ENCODE measurements at regions not wholly inside any gene's neighbourhood (a gene's known extent, or its start where the extent isn't known, plus 50 kb on each side); places are given as distances from the start of the nearest gene placed in this dataset.
"Not testable (repeated sequence)": the region's sequence is repeated elsewhere in the genome, so short reads cannot be mapped to it uniquely, and the experiment has no call there.

DNA sequence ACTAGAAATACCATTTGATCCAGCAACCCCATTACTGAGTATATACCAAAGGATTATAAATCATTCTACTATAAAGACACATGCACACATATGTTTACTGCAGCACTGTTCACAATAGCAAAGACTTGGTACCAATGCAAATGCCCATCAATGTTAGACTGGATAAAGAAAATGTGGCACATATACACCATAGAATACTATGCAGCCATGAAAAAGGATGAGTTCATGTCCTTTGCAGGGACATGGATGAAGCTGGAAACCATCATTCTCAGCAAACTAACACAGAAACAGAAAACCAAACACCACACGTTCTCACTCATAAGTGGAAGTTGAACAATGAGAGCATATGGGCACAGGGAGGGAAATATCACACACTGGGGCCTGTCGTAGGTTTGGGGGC is 106.0 kb downstream of the SPATA18 start:
- not testable (repeated sequence) for DNase-seq (ENCODE audit: low read depth)

DNA sequence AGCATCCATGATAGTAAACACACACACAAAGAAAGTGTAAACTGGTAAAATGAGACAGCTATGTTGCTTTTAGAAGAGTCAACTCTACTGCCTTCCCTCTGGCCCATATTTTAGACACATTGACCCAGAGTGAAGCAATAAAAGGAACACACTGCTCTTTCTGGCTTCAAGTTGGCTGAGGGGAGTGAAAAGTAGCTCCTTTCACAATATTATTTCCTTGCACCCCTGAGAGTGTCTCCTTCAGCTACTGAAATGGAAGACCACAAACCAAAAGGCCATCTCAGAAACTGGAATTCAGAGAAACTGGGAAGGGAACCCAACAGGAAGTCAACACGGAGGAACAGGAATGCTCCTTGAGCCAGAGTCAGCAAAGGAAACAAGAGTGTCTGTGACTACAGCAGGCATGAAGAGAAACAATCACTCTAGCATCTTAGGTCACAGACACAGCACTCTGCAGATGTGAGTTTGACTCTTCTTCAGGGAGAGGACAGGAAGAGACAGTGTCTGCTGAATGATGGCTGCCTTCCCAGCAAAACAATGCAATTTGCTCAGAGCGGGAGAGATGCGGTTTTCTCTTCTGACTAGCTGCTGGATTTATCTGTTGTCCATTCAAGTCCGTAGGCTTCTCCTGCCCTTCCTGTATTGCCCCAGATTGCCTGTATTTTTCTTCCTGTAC is 106.7 kb downstream of the SPATA18 start:
- no peak for DNase-seq (ENCODE audit: low read depth)

DNA sequence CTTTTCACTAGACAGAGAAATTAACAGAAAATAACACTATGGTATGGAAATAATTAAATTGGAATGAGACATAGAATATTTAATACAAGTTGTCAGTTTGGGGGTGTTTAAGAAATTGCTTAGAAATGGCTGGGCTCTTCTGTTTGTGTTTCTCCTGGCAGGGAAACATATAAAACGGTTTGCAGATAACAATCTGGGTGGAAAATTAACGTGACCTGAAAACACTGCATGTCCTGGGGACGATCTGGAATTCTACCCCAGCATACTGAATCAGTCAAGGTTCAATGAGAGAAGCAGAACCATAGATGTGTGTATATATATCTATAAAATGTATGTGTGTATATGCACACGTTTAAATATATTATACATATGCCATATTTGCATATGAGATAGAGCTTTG is 109.8 kb downstream of the SPATA18 start:
- DNase-seq (ENCODE audit: low read depth): no peak

DNA sequence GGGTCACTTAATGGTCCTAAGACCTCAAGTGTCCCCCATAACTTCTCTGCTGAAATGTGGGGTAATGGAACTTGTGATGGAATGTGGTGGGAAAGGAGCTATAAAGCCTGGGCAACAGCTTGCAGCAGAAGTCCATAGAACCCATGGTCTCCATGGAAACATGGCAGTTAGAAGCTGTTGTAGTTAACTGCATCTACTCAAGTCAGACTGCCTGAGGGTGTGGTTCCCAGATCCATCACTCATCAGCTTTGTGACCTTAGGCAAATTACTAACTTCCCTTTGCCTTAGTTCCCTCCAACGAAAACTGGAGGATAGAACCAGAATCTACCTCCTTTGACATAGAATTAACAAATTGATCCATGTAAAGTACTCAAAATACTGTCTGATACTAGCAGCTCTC is 113.0 kb downstream of the SPATA18 start:
- no peak for DNase-seq (ENCODE audit: low read depth)

DNA sequence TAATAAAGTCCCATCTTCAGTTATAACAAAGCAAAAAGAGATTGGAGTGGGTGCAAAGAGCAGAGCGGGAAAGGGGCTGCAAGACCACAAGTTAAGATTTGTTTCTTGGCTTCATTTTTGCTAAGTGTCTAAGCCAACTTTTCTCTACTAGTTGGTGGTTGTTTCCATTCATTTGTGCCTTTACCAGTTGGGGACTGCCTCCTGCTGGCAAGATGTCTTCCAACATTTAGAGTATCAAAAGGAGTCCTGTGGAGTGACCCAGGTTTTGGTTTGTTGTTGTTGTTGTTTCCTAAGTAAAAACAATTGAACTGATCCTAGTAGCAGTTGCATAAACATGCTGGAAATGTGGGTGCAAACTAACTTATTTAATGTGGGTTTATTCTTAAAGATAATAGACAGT is 121.1 kb downstream of the SPATA18 start:
- no peak for DNase-seq (ENCODE audit: low read depth)

DNA sequence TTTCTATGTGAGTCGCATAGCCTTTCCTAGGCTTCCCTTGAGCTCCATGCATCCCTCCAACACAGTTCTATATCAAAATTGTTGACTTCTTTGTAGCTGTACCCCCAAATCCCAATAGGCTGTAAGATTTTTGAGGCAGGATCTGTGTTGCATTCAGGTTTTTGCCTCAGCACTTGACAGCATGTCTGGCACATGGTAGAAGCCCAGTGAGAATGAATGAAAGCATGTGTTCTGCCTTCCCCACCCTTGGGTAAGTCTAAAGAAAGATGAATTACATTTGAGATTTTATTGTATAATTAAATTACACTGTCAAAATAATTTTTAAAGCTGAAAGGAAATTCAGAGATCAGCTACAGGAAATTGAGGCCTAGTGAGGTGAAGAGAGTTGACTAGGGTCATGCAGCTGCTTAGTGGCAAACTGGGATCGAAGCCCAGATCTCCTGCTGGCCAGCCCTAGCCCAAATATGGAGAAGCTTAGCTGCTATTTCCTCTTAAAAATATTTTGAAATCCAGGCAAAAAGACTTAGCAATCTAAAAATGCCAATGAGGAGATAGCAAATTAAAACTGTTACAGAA is 122.5 kb downstream of the SPATA18 start:
- DNase-seq (ENCODE audit: low read depth): peak; percentile 30

DNA sequence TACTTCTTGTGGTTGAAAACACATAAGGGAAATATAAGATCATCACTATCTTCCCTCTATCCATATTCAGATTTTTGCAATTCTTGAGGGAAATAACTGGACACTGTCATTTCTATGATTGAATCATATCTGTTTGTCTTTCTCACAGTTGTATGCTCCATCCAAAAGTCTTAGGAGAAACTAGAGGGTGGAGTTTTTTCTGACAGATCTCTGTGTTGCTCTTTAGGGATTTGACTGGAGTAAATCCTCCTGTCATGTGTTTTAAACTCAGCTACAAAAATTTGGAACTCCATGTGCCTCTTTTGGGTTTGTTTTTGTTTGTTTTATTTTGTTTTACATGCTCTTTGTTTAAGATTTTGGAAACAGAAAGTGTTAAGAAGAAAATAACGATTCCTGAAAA is 136.5 kb downstream of the SPATA18 start:
- no peak for DNase-seq (ENCODE audit: low read depth)

DNA sequence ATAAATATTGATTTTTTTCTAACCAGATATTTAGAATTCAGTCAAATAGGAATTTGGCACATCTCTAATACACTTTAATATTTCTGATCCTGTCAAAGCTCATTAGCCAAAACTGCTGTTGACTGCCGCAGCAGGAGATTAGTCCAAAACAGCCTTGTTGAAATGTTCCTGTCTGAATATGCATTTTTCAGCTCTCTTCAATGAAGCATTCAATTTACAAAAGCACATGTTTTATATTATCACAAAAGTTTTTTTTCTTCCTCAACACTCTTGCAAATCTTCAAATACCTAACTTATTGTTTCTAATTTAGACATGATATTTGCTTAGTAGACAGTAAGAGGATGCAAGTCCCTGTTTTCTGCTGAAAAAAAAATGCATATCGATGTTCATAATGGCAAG is 140.9 kb downstream of the SPATA18 start:
- DNase-seq (ENCODE audit: low read depth): no peak

DNA sequence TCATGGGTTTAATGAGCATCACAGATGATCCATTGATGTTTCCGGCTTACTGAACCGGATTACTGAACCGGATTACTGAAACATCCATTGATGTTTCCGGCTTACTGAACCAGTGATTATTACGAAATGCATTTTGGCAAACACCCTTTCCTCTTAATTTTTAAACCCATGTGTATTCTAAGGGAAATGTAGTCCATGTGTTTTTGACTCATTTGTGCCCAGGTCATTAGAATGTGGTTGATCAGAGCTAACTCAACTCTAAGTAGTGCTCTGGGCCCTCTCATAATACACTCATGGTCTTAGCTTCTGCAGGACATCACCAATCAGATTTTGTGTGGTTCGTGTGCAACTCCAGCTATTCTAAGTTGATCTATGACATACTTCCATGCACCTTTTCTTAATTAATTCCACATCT is 141.6 kb downstream of the SPATA18 start:
- no peak for DNase-seq (ENCODE audit: low read depth)

DNA sequence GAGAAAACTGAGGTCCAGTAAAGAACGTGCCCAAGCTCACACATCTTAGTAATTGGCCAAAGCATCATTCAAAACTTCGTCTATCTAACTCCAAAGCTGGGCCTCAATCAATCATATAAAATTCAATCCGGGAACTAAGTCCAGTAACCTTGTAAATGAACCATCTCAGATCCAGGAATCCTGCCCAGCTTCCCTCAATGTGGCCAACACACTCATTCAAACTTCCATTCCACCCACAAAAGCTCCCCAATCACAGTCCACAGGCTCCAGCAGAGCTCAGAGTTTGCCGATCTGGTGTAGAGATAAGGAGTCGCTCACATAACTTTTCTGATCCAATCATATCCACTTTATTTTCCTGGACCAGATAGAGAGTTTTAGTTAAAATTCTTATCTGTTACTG is 144.8 kb downstream of the SPATA18 start:
- DNase-seq (ENCODE audit: low read depth): no peak

DNA sequence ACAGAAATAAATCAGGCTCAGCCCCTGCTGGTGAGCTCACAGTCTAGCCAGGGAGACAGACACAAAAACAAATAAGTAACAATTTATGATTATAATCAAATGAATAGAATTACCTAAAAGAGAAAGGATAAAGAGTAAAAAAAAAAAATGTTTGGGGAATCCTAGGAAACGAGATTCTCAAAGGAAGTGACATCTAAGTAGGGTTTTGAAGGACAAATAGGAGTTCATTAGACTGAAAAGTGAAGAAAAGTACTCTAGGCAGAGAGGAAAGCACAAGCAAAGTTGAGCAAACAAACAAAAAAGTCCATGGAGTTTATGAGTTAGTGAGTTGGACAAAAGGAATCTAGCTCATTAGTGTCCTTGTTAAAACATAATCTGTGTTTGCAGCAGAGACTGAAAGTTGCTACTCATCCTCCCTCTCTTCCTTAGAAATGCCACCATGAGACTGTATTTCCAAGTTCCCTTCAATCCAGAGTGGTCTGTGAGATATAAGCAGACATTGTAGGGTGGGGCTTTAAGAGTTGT is 145.6 kb downstream of the SPATA18 start:
- no peak for DNase-seq (ENCODE audit: low read depth)

DNA sequence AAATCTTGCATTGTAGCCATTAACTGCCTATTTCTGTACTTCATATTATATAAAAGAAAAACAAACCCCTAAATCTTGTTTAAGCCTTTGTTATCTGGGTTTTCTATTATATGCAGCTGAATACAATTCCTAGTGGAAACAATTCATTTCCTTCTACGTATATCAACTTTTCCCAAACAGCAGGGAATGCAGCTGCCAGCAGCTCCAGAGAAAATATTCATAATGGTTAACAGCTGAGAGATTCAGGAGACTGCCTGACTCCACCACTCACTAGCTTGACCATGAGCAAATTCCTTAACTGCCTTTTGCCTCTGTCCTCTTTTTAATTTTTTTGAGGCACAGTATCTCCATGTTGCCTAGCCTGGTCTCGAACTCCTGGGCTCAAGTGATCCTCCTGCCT is 146.2 kb downstream of the SPATA18 start:
- DNase-seq (ENCODE audit: low read depth): peak; percentile 3

DNA sequence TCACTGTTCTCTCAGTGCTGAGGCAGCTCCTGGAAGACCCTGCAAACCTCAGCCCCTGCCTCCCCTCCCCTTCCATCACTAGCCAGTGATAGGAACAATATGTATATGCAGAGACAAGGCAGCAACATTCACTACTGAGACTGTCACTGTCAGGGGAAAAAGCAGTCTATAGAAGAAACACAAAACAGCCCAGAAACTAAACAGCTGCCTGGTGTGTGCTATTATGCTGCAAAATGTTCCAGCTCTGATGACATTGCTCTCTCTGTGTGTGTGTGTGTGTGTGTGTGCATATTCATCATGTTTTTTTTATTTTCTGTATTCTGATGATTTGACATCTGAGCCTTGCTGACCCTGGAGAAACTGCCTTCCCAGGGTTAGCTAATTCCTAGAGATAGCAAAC is 147.2 kb downstream of the SPATA18 start:
- peak; percentile 1 for DNase-seq (ENCODE audit: low read depth)

DNA sequence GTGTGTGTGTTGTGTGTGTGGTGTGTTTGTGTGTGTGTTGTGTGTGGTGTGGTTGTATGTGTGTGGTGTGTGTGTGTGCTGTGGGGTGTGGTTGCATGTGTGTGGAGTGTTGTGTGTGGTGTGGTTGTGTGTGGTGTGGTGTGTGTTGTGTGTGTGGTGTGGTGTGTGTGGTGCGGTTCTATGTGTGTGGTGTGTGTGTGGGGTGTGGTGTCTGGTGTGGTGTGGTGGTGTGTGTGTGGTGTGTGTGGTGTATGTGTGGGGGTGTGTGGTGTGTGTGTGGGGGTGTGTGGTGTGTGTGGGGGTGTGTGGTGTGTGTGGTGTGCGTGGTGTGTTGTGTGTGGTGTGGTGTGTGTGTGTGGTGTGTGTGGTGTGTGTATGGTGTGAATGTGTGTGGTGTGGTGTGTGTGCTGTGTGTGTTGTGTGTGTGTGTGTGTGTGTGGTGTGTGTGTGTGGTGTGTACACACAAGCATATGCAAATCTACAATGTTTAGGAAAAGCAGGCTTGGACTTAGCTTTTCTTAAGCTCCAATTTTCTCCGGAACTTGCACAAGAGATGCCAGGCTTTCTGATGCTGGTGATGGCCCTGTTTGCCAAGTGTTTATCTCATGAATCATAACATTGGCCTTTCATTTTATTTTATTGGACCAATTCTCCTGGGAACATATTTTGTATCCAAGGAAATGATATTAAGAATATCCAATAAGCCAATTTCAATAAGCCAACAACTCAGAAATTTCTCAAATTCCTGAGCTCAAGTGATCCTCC is 148.7 kb downstream of the SPATA18 start:
- DNase-seq (ENCODE audit: low read depth): peak; percentile 18

DNA sequence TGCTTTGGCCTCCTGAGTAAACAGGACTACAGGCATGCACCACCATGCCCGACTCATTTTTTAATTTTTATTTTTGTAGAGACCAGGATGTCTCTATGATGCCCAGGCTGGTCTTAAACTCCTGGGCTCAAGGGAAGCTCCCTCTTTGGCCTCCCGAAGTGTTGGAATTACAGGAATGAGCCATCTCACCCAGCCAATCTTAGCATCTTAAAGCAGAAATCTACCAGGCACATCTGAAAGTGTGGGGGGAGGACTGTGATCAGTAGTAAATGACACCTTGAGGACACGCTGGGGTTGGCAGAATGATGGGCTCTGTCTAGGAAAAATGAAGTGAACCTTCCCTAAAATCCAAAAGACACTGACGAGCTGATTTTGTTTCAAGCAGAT is 149.2 kb downstream of the SPATA18 start:
- no peak for DNase-seq (ENCODE audit: low read depth)

DNA sequence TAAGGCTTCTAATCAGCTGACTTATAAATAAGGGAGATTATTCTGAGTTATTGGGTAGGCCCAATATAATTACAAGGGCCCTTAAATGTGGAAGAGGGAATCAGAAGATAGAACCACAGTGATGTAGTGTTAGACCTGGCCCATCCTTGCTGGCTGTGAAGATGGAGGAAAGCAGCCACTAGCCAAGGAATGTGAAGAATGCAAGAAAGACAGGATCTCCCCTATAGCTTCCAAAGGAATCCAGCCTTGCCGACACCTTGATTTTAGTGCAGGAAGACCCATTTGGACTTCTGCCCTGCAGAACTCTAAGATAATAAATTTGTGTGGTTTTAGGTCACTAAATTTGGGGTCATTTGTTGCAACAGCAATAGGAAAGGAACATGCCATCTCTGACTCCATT is 150.6 kb downstream of the SPATA18 start:
- DNase-seq (ENCODE audit: low read depth): no peak

DNA sequence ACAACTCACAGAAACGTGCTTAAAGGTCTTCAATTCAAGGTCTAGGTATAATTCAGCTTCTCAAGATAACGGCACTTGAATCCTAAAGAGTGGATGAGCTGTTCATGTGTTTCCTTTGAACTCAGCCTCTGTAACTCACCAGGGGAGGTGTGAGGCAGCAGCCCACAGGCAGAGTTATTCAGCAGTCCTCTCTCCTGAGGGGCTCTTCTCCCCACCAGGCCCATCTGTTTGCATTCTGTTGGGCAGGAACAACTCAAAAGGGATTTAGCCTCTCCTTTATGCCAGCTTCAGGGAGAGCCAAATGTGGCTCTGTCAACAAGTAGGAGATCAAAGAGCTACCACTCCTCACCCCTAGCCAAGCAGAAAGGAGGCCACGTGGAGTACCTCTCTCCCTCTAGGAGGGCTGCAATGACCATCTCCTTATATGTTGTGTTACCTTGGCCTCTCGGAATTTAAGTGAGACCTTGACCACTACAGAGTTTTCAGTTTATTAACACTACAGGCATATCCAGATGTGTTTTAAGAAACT is 151.2 kb downstream of the SPATA18 start:
- no peak for DNase-seq (ENCODE audit: low read depth)

DNA sequence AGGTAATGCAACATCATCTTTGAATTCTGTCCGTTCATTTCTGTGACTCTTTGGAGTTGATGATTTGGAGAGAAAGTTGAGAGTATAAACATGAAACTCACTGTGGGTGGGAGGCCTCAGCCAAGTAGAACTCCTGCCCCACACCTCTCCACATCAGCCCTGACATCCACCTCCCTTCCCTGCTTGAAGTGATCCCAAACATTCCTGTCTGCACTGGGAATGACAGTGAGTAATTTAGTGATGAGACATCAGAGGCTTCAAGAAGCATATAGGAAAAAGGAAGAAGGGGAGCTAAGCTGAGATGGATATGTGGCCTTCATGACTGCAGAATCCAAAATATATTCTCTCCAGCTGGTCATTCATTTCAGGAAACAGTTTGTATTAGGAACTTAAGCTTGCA is 151.8 kb downstream of the SPATA18 start:
- no peak for DNase-seq (ENCODE audit: low read depth)

DNA sequence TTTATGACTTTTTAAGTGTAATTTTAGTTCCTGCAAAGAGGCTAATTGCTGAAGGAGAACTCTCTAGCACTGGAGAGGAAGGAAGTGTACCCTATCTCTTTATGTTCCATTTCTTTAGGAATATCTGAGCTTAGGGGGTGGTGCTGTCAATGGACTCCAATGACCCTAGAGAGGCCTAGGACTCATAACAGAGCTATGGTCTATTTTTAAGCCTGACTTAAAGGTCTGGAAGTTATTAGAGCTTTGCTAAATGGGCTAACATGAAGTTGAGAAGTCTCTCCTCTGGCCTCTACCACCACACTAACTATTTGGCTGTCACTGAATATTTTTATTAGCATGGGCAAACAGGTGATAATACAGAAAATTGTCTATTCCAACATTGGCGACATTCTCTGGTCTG is 152.2 kb downstream of the SPATA18 start:
- no peak for DNase-seq (ENCODE audit: low read depth)

DNA sequence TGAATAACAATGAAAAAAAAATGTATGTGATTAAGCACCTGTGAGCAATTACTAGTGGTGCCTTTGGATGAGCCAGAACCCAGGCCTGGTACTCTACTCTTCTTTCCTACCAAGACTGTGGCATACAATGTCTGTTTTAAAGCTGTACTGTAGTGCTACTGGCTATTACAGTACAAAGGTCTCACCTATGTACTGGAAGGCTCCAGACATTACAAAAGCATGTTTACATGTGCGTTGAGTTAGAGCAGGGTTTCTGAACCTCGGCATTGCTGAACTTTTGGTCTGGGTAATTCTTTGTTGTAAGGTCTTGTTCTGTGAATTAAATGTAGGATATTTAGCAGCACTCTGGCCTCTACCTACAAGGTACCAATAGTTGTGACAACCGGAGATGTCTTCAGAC is 153.8 kb downstream of the SPATA18 start:
- no peak for DNase-seq (ENCODE audit: low read depth)

DNA sequence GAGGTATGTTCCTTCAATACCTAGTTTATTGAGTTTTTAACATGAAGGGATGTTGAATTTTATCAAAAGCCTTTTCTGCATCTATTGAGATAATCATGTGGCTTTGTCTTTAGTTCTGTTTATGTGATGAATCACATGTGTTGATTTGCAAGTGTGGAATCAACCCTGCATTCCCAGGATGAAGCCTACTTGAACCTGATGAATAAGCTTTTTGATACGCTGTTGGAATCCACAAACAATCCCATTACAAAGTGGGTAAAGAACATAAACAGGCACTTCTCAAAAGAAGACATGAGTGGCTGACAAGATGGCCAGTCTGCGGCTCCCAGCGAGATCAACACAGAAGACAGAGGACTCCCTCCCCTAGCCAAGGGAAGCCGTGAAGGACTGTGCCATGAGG is 156.0 kb downstream of the SPATA18 start:
- not testable (repeated sequence) for DNase-seq (ENCODE audit: low read depth)

DNA sequence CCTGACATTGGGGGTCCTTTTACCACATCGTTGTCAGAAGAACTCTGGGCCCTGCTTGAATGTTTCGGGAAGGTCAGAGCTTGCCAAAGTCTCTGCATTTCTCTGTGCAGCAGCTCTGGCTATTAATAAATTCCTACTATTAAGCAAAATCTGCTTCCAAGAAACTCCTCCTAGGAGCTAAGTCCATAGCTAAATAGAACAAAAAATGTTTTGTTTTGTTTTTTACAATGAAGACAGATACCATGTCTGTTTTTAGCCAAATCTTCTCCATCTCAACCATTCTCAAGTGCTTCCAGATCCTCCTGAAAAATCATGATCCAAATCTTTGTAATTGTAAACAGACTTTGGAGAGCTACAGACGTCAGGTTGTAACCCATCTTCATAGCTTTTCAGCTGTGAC is 161.6 kb downstream of the SPATA18 start:
- DNase-seq (ENCODE audit: low read depth): no peak

All from myocyte (in vitro differentiated cells).